ENCODE measurements at regions not wholly inside any gene's neighbourhood (a gene's known extent, or its start where the extent isn't known, plus 50 kb on each side); places are given as distances from the start of the nearest gene placed in this dataset.

GRCh38 chr11:16605894-16606783 is 132.3 kb upstream of the C11orf58 start:
- peak; percentile 93 for DNase-seq (ENCODE audit: low read depth)
- peak overlapping the region; percentile 52 for H3K4me3 ChIP-seq (ENCODE audit: low read length)
- TF ChIP-seq CTCF (IDR thresholded peaks at IDR 0.05; ENCODE audit: insufficient read depth, low read depth, low read length, missing control alignments), result peak; percentile 99

DNA sequence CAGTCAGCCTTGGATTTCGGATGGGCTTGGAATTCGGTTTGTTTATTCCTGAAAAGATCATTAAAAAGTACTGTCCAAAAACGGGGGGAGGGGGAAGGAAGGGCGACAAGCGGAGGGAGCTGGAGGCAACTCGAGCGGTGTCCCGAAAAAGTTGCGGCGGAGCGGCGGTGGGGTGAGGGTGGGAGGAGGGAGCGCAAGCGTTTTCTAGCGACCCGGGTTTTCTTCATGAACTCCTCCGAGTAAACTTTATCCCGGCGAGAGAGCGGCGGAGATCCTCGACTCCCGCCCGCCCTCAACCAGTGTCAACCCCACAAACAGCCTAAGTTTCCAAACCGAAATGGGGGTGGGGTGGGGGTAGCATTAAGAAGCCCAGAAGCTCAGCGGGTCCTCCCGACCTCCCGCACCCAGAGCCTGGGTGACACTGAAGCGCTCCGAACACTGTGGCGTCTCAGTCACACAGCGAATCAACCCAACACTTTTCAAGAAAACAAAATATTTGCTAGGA is 133.0 kb upstream of the C11orf58 start:
- peak overlapping the region; percentile 52 for H3K4me3 ChIP-seq (ENCODE audit: low read length)
- no peak for TF ChIP-seq CTCF (IDR thresholded peaks at IDR 0.05; ENCODE audit: insufficient read depth, low read depth, low read length, missing control alignments)
- peak; percentile 42 for DNase-seq (ENCODE audit: low read depth)

DNA sequence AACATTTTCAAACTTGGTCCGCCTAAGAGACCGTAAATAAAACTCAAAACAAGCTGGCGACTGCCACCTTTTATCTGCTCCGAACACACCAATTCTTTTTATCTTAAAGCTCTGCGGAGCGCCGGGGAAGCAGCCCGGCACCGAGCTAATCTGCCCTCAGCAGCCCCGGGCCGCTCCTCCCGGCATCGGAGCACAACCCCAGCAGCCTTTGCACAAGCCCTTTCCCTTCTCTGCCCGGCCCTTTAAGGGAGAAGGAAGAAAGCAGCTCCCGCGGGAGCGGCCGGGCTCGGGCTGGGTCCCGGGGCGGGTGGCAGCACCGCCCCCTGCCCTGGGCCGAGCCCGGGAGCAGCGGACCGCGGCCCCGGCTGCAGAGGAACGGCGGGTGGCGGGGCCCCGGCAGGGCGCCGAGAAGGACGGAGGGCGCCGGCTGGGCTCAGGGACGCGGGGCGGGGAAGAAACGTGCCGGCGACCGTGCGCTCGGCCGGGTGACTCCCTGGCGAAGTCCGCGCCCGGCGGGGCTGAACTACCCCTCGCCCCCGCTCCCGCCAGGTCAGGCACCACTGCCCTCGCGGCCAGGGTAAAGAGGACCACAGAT is 133.6 kb upstream of the C11orf58 start:
- DNase-seq (ENCODE audit: low read depth), result peak; percentile 51
- peak overlapping the region; percentile 52 for H3K4me3 ChIP-seq (ENCODE audit: low read length)
- TF ChIP-seq CTCF (IDR thresholded peaks at IDR 0.05; ENCODE audit: insufficient read depth, low read depth, low read length, missing control alignments), result no peak

DNA sequence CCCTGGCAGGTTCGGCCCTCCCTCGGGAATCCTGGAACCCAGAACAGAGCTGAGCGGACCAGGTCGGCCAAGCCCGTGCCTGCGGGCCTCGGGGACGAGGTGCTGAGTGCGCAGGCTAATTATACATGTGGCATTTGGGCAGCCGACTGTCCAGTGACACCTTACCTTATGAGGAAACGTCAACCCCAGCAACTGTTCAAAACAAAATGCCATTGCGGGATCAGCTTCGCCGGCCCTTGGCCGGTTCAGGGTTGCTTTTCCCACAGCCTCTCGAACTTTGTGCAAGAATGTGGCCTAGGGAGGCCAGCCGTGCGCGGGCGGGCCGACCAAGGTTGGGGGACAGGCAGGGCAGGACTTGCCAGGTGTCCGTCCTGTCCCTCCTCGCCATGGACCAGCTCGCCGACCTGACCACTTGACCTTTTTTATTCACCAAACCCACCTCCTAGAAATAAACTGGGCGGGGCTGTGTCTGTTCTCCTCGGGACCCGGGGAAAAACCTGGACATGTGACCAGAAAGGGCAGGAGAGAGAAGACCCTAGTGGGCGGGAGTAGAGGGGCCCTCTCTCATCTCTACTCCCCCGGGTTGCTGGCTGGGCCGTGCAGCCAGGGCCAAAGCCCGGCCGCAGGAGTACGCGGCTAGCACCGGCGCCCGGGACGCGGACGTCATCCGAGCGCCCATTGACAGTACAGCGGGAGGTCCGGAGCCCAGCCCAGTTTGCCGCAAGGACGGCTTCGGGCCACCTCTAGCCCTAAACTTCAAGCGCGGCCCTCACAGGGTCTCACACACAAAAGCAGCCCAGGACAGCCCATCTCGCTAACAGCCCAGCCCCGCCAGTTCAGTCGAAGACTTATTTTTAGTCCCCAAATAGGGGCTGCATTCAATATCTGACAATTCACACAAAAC is 134.3 kb upstream of the C11orf58 start:
- peak overlapping the region; percentile 52 for H3K4me3 ChIP-seq (ENCODE audit: low read length)
- peak; percentile 33 for DNase-seq (ENCODE audit: low read depth)
- no peak for TF ChIP-seq CTCF (IDR thresholded peaks at IDR 0.05; ENCODE audit: insufficient read depth, low read depth, low read length, missing control alignments)

DNA sequence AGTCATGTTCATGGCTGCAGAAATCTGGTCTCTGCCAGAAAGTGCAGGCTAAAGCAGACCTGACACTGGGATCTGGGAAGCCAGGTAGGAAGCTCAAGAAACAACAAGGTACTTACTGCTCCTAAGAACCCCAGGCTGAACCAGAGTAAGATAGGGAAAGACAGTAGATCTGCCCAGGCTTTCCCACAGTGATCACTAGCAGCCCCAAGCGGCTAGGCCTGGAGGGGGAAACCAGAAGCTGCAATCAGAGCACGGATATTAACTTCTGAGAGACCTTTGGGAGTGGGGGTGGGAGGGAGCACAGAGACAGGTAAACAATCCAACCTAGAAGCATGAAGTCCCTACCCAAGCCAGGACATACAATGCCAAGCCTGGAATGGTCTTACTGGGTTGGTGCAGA is 135.2 kb upstream of the C11orf58 start:
- H3K4me3 ChIP-seq (ENCODE audit: low read length), result no peak overlapping the region
- no peak for TF ChIP-seq CTCF (IDR thresholded peaks at IDR 0.05; ENCODE audit: insufficient read depth, low read depth, low read length, missing control alignments)
- DNase-seq (ENCODE audit: low read depth), result no peak

GRCh38 chr11:16598906-16599305 is 139.5 kb upstream of the C11orf58 start:
- no peak overlapping the region for H3K4me3 ChIP-seq (ENCODE audit: low read length)
- no peak for DNase-seq (ENCODE audit: low read depth)
- no peak for TF ChIP-seq CTCF (IDR thresholded peaks at IDR 0.05; ENCODE audit: insufficient read depth, low read depth, low read length, missing control alignments)
